ENCODE measurements at regions not wholly inside any gene's neighbourhood (a gene's known extent, or its start where the extent isn't known, plus 50 kb on each side); places are given as distances from the start of the nearest gene placed in this dataset.
A peak's percentile ranks its signal among the peaks of the same experiment; 100 is the strongest.

DNA sequence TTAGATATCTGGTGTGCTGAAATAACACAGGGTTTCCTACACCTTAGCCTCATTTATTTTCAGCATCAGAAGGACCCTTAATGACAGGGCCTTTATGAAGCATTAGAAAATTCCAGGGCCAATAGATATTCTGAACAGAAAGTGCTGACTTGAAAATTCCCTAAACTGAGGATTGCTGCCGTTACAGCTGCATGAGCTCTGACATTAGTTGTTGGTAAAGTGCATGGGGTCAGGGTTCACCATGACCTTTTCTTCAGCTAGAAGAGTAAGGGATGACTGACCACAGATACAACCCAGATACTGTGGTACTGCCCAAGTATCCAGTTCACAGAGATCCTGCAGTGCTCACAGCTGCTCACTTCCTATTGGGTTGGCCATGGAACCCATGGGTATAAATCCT lies 181.7 kb upstream of the SLC25A13 start:
- CTCF ChIA-PET: no interaction called here
- no peaks in the 10 kb centered on the region for H3K4me1 Mint-ChIP-seq (ENCODE audit: low read depth)
- no peaks in the 10 kb centered on the region for H3K27me3 Mint-ChIP-seq
- no peaks in the 10 kb centered on the region for H3K9me3 Mint-ChIP-seq
- no peak overlapping the region for H3K4me3 Mint-ChIP-seq
- POLR2A ChIA-PET: no interaction called here
- H3K27ac Mint-ChIP-seq: no peak overlapping the region
- no peak for DNase-seq
- intact Hi-C loops (cut with micrococcal nuclease): no loop called here
- no peaks in the 10 kb centered on the region for H3K36me3 Mint-ChIP-seq

DNA sequence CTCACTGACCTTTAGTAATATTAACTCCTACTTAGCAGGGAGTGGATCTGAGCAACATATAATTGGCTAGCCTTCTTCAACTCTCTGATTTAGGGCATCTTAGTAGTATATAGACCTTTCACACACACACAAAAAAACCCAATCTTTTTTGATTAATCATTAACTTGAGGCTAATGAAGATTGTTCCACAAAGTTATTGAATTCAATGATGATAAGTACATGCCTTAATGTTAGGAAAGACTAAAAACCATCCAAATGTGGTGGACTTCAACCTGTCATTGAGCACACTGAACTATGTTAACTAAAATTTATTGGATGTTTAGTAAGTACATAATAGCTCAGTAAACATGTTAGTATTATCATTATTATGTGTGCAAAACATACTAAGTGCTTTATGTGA lies 179.4 kb upstream of the SLC25A13 start:
- ChIA-PET POLR2A (no interaction called here), CTCF (no interaction called here)
- Mint-ChIP-seq H3K9me3 (no peaks in the 10 kb centered on the region), H3K4me1 (ENCODE audit: low read depth) (peaks cover 2% of the 10 kb centered on the region), H3K4me3 (no peak overlapping the region), H3K27ac (no peak overlapping the region), H3K36me3 (no peaks in the 10 kb centered on the region), H3K27me3 (no peaks in the 10 kb centered on the region)
- no peak for DNase-seq
- intact Hi-C loops (cut with micrococcal nuclease): no loop called here

DNA sequence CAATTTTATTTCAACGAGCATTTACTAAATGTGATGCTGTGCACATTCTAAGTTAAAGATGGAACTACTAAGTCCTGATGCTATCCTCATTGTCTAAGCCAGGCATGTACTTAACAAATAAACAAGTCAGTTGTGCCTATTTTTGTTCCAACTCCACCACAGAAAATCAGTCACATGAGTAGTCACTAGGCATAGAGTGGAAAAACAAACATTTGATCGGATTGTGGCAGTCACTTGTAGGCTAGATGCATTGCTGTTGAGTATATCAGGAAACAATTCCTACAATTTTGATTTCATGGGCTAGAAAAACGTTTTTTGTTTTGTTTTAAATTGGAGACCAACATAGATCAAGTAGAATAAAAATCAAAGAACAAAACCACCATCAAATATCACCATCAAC lies 177.6 kb upstream of the SLC25A13 start:
- H3K4me3 Mint-ChIP-seq: no peak overlapping the region
- ChIA-PET POLR2A (no interaction called here), CTCF (no interaction called here)
- H3K27ac Mint-ChIP-seq: no peak overlapping the region
- H3K27me3 Mint-ChIP-seq: no peaks in the 10 kb centered on the region
- no peaks in the 10 kb centered on the region for H3K36me3 Mint-ChIP-seq
- peaks cover 11% of the 10 kb centered on the region for H3K4me1 Mint-ChIP-seq (ENCODE audit: low read depth)
- intact Hi-C loops (cut with micrococcal nuclease): loop anchor here (5.0 to 10.0 kb wide), 2 partner anchors 197 to 525 kb away; partner anchors contain the start of gene DLX5
- no peaks in the 10 kb centered on the region for H3K9me3 Mint-ChIP-seq
- no peak for DNase-seq

DNA sequence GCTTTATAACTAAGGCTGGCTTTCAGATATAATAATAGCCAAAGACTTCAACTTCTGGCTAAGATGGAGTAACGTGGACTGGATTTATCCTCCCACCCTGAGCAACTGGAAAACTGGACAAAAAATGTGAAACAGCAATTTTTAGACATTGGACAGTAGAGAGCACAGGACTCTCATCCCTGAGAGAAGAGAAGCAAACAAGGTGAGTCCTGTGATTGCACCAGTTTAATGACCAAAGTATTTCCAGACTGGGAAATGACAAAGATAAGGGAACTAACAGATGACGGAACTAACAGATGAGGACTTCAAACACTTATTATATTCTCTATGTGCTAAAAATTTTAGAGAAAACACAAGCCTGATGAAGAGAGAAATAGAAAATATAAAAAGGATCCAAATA lies 175.7 kb upstream of the SLC25A13 start:
- Mint-ChIP-seq H3K36me3 (no peaks in the 10 kb centered on the region), H3K9me3 (no peaks in the 10 kb centered on the region), H3K4me3 (no peak overlapping the region), H3K27me3 (peaks cover 1% of the 10 kb centered on the region), H3K4me1 (ENCODE audit: low read depth) (peaks cover 11% of the 10 kb centered on the region), H3K27ac (no peak overlapping the region)
- ChIA-PET CTCF (no interaction called here), POLR2A (no interaction called here)
- DNase-seq: no peak
- intact Hi-C loops (cut with micrococcal nuclease): loop anchor here (5.0 to 10.0 kb wide), 2 partner anchors 195 to 527 kb away; partner anchors contain the start of gene DLX5

DNA sequence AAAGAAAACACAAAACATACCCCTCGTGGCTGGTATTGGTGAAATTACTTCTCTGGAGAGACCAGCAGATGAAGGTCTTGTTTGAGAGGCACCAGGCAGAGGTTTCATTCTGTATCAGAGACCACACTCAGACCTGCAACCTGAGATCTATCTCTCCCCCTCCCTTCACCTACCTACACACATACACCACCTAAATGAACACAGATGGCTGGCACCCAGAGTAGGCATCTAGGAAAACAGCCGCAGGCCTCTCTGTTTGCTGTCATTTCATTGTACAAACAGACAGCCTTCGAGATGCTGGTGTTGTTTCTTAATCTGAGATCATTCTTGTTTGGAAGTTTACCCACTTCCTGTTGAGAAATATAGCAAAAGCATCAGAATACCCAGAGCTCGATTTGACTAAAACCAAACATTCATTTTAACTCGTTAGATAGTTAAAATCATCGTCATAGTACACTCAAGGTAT lies 173.9 kb upstream of the SLC25A13 start:
- ChIA-PET POLR2A (no interaction called here), CTCF (no interaction called here)
- H3K36me3 Mint-ChIP-seq: no peaks in the 10 kb centered on the region

DNA sequence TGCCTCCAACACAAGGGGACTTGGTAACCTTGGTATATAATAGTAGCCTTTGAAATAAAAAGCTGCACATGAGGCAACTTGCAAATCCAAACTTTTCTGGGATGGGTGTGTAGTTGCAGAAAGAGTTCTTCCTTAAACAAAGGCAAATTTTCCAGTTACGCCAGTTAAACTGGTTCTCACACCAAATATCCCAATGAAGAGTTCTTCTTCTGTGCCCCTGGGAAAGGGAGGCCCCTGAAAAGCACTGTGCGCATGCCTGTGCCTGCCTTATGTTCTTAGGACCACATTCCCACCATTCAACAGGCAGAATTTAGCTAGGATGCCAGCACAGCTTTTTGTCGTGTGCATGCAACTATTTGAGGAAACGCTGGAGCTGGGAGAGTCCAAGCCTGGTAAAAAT lies 164.8 kb upstream of the SLC25A13 start:
- no peak overlapping the region for H3K27ac Mint-ChIP-seq

More for the DNA sequence above, 173.9 kb upstream of the SLC25A13 start:
- Mint-ChIP-seq H3K27ac (peak overlapping the region; percentile 49), H3K4me1 (ENCODE audit: low read depth) (peaks cover 11% of the 10 kb centered on the region), H3K27me3 (peaks cover 3% of the 10 kb centered on the region), H3K9me3 (no peaks in the 10 kb centered on the region), H3K4me3 (peak overlapping the region; percentile 16)
- peak; percentile 64 for DNase-seq
- intact Hi-C loops (cut with micrococcal nuclease): loop anchor here (1.0 to 10.0 kb wide), 4 partner anchors 175 to 529 kb away; partner anchors contain the start of gene DLX5

DNA sequence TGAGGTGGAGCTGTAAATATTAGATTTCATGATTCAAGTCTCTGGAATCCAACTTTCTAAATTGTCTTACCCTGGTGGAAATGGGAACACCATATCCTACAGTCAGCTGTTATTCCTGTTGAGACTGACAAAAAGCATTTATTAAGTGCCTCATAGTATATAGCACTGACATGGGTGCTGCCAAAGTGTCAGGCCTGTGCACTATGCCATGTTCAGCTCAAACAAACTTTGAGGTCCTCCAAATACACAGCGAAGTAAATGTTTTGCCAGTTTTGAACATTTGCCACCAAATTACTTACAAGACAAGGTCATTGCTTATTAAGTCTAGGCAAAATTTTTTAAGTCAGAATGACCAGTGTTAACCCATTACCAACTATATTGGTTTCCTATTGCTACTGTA lies 162.9 kb upstream of the SLC25A13 start:
- CTCF ChIA-PET: no interaction called here

More for the DNA sequence above, 164.8 kb upstream of the SLC25A13 start:
- CTCF ChIA-PET: no interaction called here
- Mint-ChIP-seq H3K4me3 (no peak overlapping the region), H3K27me3 (peaks cover 4% of the 10 kb centered on the region), H3K4me1 (ENCODE audit: low read depth) (no peaks in the 10 kb centered on the region), H3K9me3 (no peaks in the 10 kb centered on the region), H3K36me3 (no peaks in the 10 kb centered on the region)
- no peak for DNase-seq
- intact Hi-C loops (cut with micrococcal nuclease): no loop called here
- POLR2A ChIA-PET: no interaction called here

DNA sequence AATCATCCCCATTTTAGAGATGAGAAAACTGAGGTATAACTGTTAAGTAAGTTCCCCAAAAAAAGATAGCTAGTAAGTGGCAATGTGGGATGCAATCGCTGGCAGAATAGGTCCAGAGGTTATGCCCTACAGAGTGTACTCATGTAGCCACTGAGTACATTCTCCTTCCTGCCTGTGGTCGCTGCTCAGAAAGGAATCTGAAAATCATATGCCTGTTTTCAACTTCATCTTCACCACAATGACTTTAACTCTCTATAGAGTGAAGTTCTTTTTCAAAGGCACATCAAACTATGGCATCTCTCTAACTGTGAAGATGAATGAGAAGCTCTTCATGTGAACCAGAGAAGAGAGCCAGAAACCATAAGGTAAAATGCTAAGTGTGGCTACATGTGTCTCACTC lies 162.2 kb upstream of the SLC25A13 start:
- DNase-seq: no peak
- ChIA-PET POLR2A (no interaction called here), CTCF (no interaction called here)
- H3K4me3 Mint-ChIP-seq: no peak overlapping the region
- H3K4me1 Mint-ChIP-seq (ENCODE audit: low read depth): peaks cover 5% of the 10 kb centered on the region
- no peaks in the 10 kb centered on the region for H3K9me3 Mint-ChIP-seq
- H3K36me3 Mint-ChIP-seq: no peaks in the 10 kb centered on the region
- no peaks in the 10 kb centered on the region for H3K27me3 Mint-ChIP-seq
- H3K27ac Mint-ChIP-seq: no peak overlapping the region
- intact Hi-C loops (cut with micrococcal nuclease): no loop called here

More for the DNA sequence above, 162.9 kb upstream of the SLC25A13 start:
- H3K4me3 Mint-ChIP-seq: no peak overlapping the region
- POLR2A ChIA-PET: no interaction called here
- no peak overlapping the region for H3K27ac Mint-ChIP-seq
- DNase-seq: no peak
- H3K36me3 Mint-ChIP-seq: no peaks in the 10 kb centered on the region
- intact Hi-C loops (cut with micrococcal nuclease): no loop called here
- no peaks in the 10 kb centered on the region for H3K4me1 Mint-ChIP-seq (ENCODE audit: low read depth)
- no peaks in the 10 kb centered on the region for H3K9me3 Mint-ChIP-seq
- no peaks in the 10 kb centered on the region for H3K27me3 Mint-ChIP-seq

DNA sequence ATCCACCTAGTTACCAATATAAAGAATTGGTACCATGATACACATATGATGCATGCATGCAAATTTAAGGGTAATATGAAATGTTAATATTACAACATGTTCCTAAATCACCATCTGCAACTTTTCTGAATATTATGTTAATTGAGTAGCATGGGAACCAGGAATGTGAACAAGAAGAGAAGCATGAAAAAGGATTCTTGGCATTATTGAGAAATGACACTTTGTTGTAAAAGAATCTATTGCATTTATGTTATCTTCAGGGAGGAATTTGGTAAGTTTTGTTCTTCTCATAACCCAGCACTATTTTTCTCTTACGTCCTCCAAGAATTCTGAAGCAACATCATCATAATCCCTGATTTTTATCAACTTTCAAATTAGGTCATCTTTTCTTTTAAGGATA lies 159.9 kb upstream of the SLC25A13 start:
- Mint-ChIP-seq H3K36me3 (no peaks in the 10 kb centered on the region), H3K4me1 (ENCODE audit: low read depth) (peaks cover 13% of the 10 kb centered on the region), H3K27ac (no peak overlapping the region), H3K27me3 (no peaks in the 10 kb centered on the region), H3K9me3 (no peaks in the 10 kb centered on the region), H3K4me3 (no peak overlapping the region)
- no peak for DNase-seq
- intact Hi-C loops (cut with micrococcal nuclease): no loop called here
- ChIA-PET POLR2A (no interaction called here), CTCF (no interaction called here)

DNA sequence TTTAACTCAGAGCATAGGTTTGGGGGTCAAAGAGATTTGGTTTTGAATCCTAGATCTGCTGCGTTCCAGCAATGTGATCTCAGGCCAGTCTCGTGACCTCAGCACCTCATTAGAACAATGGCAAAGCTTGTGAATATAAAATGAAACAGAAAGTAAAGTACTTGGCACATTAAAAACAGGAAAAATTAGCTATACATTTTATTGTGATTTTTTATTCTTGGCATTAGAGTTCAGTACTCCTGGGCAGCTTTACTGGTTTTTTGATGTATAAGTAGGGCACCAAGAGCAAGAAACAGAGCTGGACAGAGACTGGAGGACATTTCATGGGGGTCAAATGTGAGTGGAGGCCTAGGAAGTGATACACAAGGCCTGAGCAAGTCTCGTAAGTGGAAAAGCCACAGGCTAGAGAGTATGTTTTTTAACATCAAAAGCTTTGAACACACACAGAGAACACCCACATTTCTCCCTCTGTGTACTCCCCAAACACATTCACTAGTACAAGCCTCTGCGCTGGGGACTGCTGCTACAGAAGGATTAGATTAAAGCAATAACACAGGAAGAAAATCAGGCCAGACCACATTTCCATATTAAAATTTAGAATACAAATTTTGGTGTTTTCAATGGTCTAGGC lies 157.2 kb upstream of the SLC25A13 start:
- Mint-ChIP-seq H3K9me3 (no peaks in the 10 kb centered on the region), H3K36me3 (no peaks in the 10 kb centered on the region), H3K4me1 (ENCODE audit: low read depth) (peaks cover 13% of the 10 kb centered on the region), H3K27ac (peak overlapping the region; percentile 50), H3K27me3 (peaks cover 2% of the 10 kb centered on the region), H3K4me3 (peak overlapping the region; percentile 20)
- CTCF ChIA-PET: no interaction called here
- DNase-seq: no peak
- intact Hi-C loops (cut with micrococcal nuclease): no loop called here
- POLR2A ChIA-PET: interaction anchor here (0.6 kb wide), 1 partner anchor 1653 kb away, joined by 3 read pairs; no protein-coding TSS in a partner anchor

DNA sequence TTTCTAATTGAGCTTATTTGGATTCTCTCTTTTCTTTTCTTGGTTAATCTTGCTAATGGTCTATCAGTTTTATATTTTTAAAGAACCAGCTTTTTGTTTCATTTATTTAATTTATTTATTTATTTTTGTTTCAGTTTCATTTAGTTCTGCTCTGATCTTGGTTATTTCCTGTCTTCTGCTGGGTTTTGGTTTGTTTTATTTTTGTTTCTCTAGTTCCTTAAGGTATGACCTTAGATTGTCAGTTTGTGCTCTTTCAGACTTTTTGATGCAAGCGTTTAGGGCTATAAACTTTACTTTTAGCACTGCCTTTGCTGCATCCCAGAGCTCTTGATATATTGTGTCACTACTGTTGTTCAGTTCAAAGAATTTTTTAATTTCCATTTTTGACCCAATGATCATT lies 149.7 kb upstream of the SLC25A13 start:
- intact Hi-C loops (cut with micrococcal nuclease): no loop called here
- no peak overlapping the region for H3K27ac Mint-ChIP-seq
- no peak for DNase-seq
- peaks cover 5% of the 10 kb centered on the region for H3K9me3 Mint-ChIP-seq
- peaks cover 2% of the 10 kb centered on the region for H3K27me3 Mint-ChIP-seq
- POLR2A ChIA-PET: no interaction called here
- no peak overlapping the region for H3K4me3 Mint-ChIP-seq
- peaks cover 19% of the 10 kb centered on the region for H3K4me1 Mint-ChIP-seq (ENCODE audit: low read depth)
- CTCF ChIA-PET: no interaction called here
- H3K36me3 Mint-ChIP-seq: peaks cover 2% of the 10 kb centered on the region

DNA sequence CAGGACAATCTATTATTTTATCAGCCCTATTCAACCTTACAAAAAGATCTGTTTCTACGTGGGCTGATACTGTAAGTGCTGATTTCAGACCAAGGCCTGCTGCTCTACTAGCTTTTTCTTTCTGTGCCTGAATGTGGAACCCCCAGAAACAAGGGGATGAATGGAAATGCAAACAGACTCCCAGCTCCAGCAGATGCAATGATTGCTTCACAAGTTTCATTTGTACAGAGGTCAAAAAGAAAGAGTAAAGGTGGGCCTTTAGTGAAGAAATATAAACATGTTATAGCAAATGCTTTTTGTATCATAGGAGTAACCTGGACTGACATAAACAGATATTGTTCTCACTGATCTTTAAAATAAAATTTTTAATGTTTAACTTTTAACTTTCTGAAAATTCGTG lies 130.2 kb upstream of the SLC25A13 start:
- ChIA-PET CTCF (no interaction called here), POLR2A (no interaction called here)
- H3K36me3 Mint-ChIP-seq: no peaks in the 10 kb centered on the region
- H3K4me1 Mint-ChIP-seq (ENCODE audit: low read depth): no peaks in the 10 kb centered on the region
- intact Hi-C loops (cut with micrococcal nuclease): no loop called here
- H3K27me3 Mint-ChIP-seq: peaks cover 1% of the 10 kb centered on the region
- no peak overlapping the region for H3K4me3 Mint-ChIP-seq
- no peak for DNase-seq
- no peak overlapping the region for H3K27ac Mint-ChIP-seq
- no peaks in the 10 kb centered on the region for H3K9me3 Mint-ChIP-seq

DNA sequence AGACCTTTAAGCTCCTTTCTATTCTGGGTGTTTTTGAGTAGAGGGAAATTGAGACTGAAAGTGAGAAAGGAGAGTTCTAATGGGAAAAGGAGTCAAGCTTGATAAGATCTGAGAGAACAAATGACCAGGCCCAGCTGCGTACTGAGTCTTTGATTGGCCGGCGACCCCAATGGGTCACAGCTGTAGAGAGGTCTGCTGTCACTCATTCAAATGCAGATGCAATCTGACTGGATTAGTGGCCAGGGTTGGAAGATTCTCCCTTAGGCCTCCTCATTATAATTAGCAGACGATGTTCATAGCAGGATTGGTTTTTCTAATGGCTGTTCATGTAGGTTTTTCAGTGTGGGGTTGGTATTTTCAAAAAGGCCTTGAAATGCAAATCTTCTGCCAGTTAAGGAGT lies 127.2 kb upstream of the SLC25A13 start:
- Mint-ChIP-seq H3K27ac (no peak overlapping the region), H3K4me3 (no peak overlapping the region), H3K4me1 (ENCODE audit: low read depth) (no peaks in the 10 kb centered on the region), H3K9me3 (no peaks in the 10 kb centered on the region), H3K36me3 (no peaks in the 10 kb centered on the region), H3K27me3 (peaks cover 3% of the 10 kb centered on the region)
- ChIA-PET CTCF (no interaction called here), POLR2A (no interaction called here)
- no peak for DNase-seq
- intact Hi-C loops (cut with micrococcal nuclease): no loop called here
